Thyroid gland (tissue), 4 donors: ENCODE measurements at regions not wholly inside any gene's neighbourhood (a gene's known extent, or its start where the extent isn't known, plus 50 kb on each side); places are given as distances from the start of the nearest gene placed in this dataset.

Experiments used
- CTCF ChIP-seq, 6 experiments: fragments of 200-600 bp in 3 of 6; fragments of 450-650 bp in 3 of 6; sonication (generic) in 3 of 6; IDR thresholded peaks; one replicate each; pipeline ENCODE4 v1.5.1; 2016 to 2019; ENCODE audit warnings: antibody characterized with exemption in 6 of 6, mild to moderate bottlenecking in 2 of 6, inconsistent platforms in 1 of 6, moderate library complexity in 1 of 6
- POLR2A ChIP-seq, 2 donors: fragments of 450-650 bp; IDR thresholded peaks; one replicate each; pipeline ENCODE4 v1.6.1; 2017; ENCODE audit warnings: antibody characterized with exemption in 2 of 2, mild to moderate bottlenecking in 2 of 2, moderate library complexity in 1 of 2

- TF ChIP-seq CTCF (IDR thresholded peaks at IDR 0.05): no peak
- no peak for TF ChIP-seq POLR2A (IDR thresholded peaks at IDR 0.05)
These were observed 196.6 kb upstream of the EDNRA start for GRCh38 chr4:147284256-147284835.
